K562 (cell line): ENCODE measurements at regions not wholly inside any gene's neighbourhood (a gene's known extent, or its start where the extent isn't known, plus 50 kb on each side); places are given as distances from the start of the nearest gene placed in this dataset.
A peak's percentile ranks its signal among the peaks of the same experiment; 100 is the strongest.

ENCODE experiments used
- GATA2 ChIP-seq: sonication (generic); formaldehyde crosslinking; IDR thresholded peaks from 2 replicates; pipeline ENCODE4 v1.4.0; 2020; ENCODE audit warnings: mild to moderate bottlenecking, missing genetic modification reagents
- PBX2 ChIP-seq, 2 experiments: IDR thresholded peaks in 1 of 2; conservative IDR thresholded peaks in 1 of 2; 2 replicates each; pipeline ENCODE4 v1.6.1; 2016; ENCODE audit warnings: low read depth in 2 of 2, mild to moderate bottlenecking in 1 of 2, missing compliant biosample characterization in 1 of 2, missing genetic modification characterization in 1 of 2, moderate library complexity in 1 of 2
- PHB2 ChIP-seq: fragments of 450-650 bp; IDR thresholded peaks from 2 replicates; pipeline ENCODE4 v1.6.1; 2017; ENCODE audit warnings: low read depth
- SREBF1 ChIP-seq: fragments of 150-350 bp; IDR thresholded peaks from 2 replicates; pipeline ENCODE4 v1.6.1; 2014; ENCODE audit warnings: antibody characterized with exemption, low read depth, low read length, borderline replicate concordance
- TF ChIP-seq, protein P1 (sequence below): fragments of 450-650 bp; IDR thresholded peaks from 2 replicates; pipeline ENCODE4 v1.6.1; 2016; ENCODE audit warnings: mild to moderate bottlenecking, moderate library complexity
- TF ChIP-seq, protein P2 (sequence below): fragments of 250-450 bp; sonication (Bioruptor Pico); IDR thresholded peaks from 2 replicates; pipeline ENCODE4 v1.4.0; 2020

GRCh38 chr13:50422181-50423148 lies 407.2 kb downstream of the KCNRG start (continued):
- no peak for TF ChIP-seq PBX2 (CRISPR knock-in tag; IDR thresholded peaks at IDR 0.05; ENCODE audit: low read depth)
- TF ChIP-seq PBX2 (tag; conservative IDR thresholded peaks at IDR 0.05; ENCODE audit: low read depth) = no peak
- TF ChIP-seq, protein P1, sequence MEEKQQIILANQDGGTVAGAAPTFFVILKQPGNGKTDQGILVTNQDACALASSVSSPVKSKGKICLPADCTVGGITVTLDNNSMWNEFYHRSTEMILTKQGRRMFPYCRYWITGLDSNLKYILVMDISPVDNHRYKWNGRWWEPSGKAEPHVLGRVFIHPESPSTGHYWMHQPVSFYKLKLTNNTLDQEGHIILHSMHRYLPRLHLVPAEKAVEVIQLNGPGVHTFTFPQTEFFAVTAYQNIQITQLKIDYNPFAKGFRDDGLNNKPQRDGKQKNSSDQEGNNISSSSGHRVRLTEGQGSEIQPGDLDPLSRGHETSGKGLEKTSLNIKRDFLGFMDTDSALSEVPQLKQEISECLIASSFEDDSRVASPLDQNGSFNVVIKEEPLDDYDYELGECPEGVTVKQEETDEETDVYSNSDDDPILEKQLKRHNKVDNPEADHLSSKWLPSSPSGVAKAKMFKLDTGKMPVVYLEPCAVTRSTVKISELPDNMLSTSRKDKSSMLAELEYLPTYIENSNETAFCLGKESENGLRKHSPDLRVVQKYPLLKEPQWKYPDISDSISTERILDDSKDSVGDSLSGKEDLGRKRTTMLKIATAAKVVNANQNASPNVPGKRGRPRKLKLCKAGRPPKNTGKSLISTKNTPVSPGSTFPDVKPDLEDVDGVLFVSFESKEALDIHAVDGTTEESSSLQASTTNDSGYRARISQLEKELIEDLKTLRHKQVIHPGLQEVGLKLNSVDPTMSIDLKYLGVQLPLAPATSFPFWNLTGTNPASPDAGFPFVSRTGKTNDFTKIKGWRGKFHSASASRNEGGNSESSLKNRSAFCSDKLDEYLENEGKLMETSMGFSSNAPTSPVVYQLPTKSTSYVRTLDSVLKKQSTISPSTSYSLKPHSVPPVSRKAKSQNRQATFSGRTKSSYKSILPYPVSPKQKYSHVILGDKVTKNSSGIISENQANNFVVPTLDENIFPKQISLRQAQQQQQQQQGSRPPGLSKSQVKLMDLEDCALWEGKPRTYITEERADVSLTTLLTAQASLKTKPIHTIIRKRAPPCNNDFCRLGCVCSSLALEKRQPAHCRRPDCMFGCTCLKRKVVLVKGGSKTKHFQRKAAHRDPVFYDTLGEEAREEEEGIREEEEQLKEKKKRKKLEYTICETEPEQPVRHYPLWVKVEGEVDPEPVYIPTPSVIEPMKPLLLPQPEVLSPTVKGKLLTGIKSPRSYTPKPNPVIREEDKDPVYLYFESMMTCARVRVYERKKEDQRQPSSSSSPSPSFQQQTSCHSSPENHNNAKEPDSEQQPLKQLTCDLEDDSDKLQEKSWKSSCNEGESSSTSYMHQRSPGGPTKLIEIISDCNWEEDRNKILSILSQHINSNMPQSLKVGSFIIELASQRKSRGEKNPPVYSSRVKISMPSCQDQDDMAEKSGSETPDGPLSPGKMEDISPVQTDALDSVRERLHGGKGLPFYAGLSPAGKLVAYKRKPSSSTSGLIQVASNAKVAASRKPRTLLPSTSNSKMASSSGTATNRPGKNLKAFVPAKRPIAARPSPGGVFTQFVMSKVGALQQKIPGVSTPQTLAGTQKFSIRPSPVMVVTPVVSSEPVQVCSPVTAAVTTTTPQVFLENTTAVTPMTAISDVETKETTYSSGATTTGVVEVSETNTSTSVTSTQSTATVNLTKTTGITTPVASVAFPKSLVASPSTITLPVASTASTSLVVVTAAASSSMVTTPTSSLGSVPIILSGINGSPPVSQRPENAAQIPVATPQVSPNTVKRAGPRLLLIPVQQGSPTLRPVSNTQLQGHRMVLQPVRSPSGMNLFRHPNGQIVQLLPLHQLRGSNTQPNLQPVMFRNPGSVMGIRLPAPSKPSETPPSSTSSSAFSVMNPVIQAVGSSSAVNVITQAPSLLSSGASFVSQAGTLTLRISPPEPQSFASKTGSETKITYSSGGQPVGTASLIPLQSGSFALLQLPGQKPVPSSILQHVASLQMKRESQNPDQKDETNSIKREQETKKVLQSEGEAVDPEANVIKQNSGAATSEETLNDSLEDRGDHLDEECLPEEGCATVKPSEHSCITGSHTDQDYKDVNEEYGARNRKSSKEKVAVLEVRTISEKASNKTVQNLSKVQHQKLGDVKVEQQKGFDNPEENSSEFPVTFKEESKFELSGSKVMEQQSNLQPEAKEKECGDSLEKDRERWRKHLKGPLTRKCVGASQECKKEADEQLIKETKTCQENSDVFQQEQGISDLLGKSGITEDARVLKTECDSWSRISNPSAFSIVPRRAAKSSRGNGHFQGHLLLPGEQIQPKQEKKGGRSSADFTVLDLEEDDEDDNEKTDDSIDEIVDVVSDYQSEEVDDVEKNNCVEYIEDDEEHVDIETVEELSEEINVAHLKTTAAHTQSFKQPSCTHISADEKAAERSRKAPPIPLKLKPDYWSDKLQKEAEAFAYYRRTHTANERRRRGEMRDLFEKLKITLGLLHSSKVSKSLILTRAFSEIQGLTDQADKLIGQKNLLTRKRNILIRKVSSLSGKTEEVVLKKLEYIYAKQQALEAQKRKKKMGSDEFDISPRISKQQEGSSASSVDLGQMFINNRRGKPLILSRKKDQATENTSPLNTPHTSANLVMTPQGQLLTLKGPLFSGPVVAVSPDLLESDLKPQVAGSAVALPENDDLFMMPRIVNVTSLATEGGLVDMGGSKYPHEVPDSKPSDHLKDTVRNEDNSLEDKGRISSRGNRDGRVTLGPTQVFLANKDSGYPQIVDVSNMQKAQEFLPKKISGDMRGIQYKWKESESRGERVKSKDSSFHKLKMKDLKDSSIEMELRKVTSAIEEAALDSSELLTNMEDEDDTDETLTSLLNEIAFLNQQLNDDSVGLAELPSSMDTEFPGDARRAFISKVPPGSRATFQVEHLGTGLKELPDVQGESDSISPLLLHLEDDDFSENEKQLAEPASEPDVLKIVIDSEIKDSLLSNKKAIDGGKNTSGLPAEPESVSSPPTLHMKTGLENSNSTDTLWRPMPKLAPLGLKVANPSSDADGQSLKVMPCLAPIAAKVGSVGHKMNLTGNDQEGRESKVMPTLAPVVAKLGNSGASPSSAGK = peak; percentile 75
- no peak for TF ChIP-seq PHB2
- TF ChIP-seq, protein P2, sequence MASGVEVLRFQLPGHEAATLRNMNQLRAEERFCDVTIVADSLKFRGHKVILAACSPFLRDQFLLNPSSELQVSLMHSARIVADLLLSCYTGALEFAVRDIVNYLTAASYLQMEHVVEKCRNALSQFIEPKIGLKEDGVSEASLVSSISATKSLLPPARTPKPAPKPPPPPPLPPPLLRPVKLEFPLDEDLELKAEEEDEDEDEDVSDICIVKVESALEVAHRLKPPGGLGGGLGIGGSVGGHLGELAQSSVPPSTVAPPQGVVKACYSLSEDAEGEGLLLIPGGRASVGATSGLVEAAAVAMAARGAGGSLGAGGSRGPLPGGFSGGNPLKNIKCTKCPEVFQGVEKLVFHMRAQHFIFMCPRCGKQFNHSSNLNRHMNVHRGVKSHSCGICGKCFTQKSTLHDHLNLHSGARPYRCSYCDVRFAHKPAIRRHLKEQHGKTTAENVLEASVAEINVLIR (CRISPR knock-in tag) = no peak
- TF ChIP-seq GATA2 = no peak
- TF ChIP-seq SREBF1 = no peak
